ENCODE measurements at regions not wholly inside any gene's neighbourhood (a gene's known extent, or its start where the extent isn't known, plus 50 kb on each side); places are given as distances from the start of the nearest gene placed in this dataset.
"Not testable (repeated sequence)": the region's sequence is repeated elsewhere in the genome, so short reads cannot be mapped to it uniquely, and the experiment has no call there.

DNA sequence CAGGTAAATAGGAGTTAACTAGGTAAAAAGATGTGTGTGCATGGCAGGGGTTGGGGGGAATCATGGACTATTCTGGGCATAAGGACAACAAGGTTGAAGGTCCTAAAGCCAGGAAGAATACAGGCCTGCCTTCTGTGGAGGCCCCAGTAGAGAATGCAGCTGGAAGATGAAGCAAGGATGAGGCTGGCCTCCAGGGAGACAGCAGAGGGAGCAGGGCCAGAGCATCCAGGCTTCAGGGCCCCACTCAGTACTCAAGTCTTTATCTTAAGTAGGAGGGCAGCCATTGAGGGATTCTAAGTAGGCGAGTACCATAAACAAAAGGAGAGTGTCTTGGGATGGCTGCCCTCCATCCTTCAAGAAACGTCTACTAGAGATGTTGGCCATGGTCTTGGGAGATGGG, 101.8 kb upstream of the APCDD1 start:
- TF ChIP-seq POLR2AphosphoS5 (IDR thresholded peaks at IDR 0.05) (no peak), POLR2A (IDR thresholded peaks at IDR 0.05) (no peak), EP300 (IDR thresholded peaks at IDR 0.05; ENCODE audit: low read depth) (no peak)
- TF ChIP-seq, protein P1, sequence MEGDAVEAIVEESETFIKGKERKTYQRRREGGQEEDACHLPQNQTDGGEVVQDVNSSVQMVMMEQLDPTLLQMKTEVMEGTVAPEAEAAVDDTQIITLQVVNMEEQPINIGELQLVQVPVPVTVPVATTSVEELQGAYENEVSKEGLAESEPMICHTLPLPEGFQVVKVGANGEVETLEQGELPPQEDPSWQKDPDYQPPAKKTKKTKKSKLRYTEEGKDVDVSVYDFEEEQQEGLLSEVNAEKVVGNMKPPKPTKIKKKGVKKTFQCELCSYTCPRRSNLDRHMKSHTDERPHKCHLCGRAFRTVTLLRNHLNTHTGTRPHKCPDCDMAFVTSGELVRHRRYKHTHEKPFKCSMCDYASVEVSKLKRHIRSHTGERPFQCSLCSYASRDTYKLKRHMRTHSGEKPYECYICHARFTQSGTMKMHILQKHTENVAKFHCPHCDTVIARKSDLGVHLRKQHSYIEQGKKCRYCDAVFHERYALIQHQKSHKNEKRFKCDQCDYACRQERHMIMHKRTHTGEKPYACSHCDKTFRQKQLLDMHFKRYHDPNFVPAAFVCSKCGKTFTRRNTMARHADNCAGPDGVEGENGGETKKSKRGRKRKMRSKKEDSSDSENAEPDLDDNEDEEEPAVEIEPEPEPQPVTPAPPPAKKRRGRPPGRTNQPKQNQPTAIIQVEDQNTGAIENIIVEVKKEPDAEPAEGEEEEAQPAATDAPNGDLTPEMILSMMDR (IDR thresholded peaks at IDR 0.05) = no peak
- H3K4me1 ChIP-seq = peaks cover 0 to 14% (median 3%) of the 10 kb centered on the region in 4 donors
- H3K27ac ChIP-seq = no peak overlapping the region
- 81 to 95% methylated on average over 2 of the region's 2 CpGs for WGBS, 2 donors (ENCODE audit: low coverage in 1 of 2)
- DNase-seq = no peak
- H3K27me3 ChIP-seq = no peaks in the 10 kb centered on the region
- no peak overlapping the region for H3K4me3 ChIP-seq
- H3K36me3 ChIP-seq = no peaks in the 10 kb centered on the region
- H3K9me3 ChIP-seq = no peaks in the 10 kb centered on the region
- intact Hi-C loops (cut with DNase I; ENCODE audit: low total_unique reads) = no loop called here
- in situ Hi-C loops (cut with MboI; ENCODE audit: low pct_ligation_motif_present in 1 of 4, low pct_unique_long_range_greater_than_20kb in 1 of 4, low sequenced_read_pairs in 3 of 4) = no loop called here

DNA sequence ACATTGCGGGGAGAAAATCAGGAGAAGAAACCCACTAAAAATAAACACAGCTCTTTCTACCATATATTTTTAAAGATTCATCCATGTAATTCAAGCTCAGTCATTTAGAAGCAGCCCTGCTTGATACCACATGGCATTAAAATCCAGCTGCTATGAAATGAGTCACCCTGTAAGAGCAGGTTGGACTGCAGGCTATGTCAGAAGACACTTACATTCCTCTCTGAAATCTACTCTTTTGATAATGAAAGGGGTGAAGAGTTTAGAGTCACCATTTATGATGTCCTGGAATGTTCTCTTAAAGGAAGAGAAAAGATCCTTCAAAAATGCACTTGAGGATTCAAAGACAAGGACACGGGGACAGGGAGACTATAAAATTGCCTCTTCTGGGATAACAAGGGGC, 100.6 kb upstream of the APCDD1 start:
- Histone ChIP-seq H3K27ac (peak overlapping the region in 3 of 4 donors; percentile 13 to 37 (median 22)), H3K27me3 (no peaks in the 10 kb centered on the region), H3K36me3 (no peaks in the 10 kb centered on the region), H3K4me1 (peaks cover 0 to 14% (median 3%) of the 10 kb centered on the region in 4 donors), H3K9me3 (no peaks in the 10 kb centered on the region), H3K4me3 (no peak overlapping the region)
- intact Hi-C loops (cut with DNase I; ENCODE audit: low total_unique reads) (no loop called here), in situ Hi-C loops (cut with MboI; ENCODE audit: low pct_ligation_motif_present in 1 of 4, low pct_unique_long_range_greater_than_20kb in 1 of 4, low sequenced_read_pairs in 3 of 4) (no loop called here)
- TF ChIP-seq EP300 (IDR thresholded peaks at IDR 0.05; ENCODE audit: low read depth) (no peak), POLR2AphosphoS5 (IDR thresholded peaks at IDR 0.05) (no peak), POLR2A (IDR thresholded peaks at IDR 0.05) (no peak)
- TF ChIP-seq, protein P1 (IDR thresholded peaks at IDR 0.05) = no peak
- DNase-seq = no peak
- 76 to 77% methylated on average over 2 of the region's 2 CpGs for WGBS, 2 donors (ENCODE audit: low coverage in 1 of 2)

DNA sequence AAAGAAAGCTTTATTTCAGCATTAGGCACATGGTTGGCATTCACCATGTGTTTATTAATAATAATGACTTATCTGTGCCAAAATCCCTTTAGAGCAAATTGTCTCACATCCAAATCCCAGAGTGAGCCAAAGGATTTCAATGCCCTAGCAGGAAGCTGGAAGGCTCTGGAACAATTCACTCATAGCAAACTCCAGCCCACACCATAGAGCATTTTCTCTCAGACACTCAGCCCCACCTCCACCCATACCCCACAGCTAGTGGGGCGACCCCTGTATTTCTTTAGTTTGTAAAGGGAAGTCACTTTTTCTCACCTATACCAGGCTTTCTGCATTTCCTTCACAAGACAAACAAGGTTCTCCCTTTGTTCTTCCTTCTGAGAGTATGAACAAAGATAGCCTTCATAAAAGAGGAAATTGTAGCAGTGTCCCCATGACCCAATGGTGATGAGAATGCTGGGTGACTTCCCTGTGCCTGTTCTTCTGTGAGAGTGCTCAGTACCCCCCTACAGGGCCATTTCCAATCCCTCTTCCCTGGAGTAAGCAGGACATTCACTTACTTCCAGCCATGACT, 100.1 kb upstream of the APCDD1 start:
- Histone ChIP-seq H3K27ac (peak overlapping the region in 3 of 4 donors; percentile 13 to 37 (median 22)), H3K9me3 (no peaks in the 10 kb centered on the region), H3K36me3 (no peaks in the 10 kb centered on the region), H3K4me1 (peaks cover 0 to 14% (median 3%) of the 10 kb centered on the region in 4 donors), H3K27me3 (no peaks in the 10 kb centered on the region), H3K4me3 (no peak overlapping the region)
- DNase-seq = no peak
- in situ Hi-C loops (cut with MboI; ENCODE audit: low pct_ligation_motif_present in 1 of 4, low pct_unique_long_range_greater_than_20kb in 1 of 4, low sequenced_read_pairs in 3 of 4) = no loop called here
- TF ChIP-seq POLR2A (IDR thresholded peaks at IDR 0.05) (no peak), EP300 (IDR thresholded peaks at IDR 0.05; ENCODE audit: low read depth) (no peak), POLR2AphosphoS5 (IDR thresholded peaks at IDR 0.05) (no peak)
- TF ChIP-seq, protein P1 (IDR thresholded peaks at IDR 0.05) = no peak
- intact Hi-C loops (cut with DNase I; ENCODE audit: low total_unique reads) = no loop called here
- 18 to 62% methylated on average over 1 of the region's 1 CpG for WGBS, 2 donors (ENCODE audit: low coverage in 1 of 2)

DNA sequence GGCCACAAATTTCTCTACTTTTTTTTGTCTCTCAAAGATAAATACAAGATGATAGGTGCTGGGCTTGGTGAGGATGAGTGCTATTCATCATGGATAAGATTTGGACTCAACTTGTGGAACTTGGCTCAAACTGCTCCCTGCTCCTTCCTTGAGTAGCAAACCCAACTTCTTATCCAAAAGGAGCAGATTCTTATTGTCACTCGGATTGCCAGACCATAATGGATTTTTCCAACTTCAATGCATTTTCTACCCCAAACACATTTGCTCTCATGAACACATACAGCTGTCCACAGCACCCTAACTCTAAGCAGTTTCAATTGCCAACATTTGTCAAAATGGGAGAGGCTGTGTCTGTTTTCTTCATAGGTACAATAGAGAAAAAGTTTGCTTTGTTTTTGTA, 99.5 kb upstream of the APCDD1 start:
- no peaks in the 10 kb centered on the region for H3K9me3 ChIP-seq
- H3K36me3 ChIP-seq = no peaks in the 10 kb centered on the region
- intact Hi-C loops (cut with DNase I; ENCODE audit: low total_unique reads) = no loop called here
- H3K4me1 ChIP-seq = peaks cover 0 to 14% (median 3%) of the 10 kb centered on the region in 4 donors
- peak overlapping the region in 3 of 4 donors; percentile 13 to 37 (median 22) for H3K27ac ChIP-seq
- in situ Hi-C loops (cut with MboI; ENCODE audit: low pct_ligation_motif_present in 1 of 4, low pct_unique_long_range_greater_than_20kb in 1 of 4, low sequenced_read_pairs in 3 of 4) = no loop called here
- no peaks in the 10 kb centered on the region for H3K27me3 ChIP-seq
- H3K4me3 ChIP-seq = no peak overlapping the region
- DNase-seq = no peak
- TF ChIP-seq POLR2A (IDR thresholded peaks at IDR 0.05) (no peak), EP300 (IDR thresholded peaks at IDR 0.05; ENCODE audit: low read depth) (no peak), POLR2AphosphoS5 (IDR thresholded peaks at IDR 0.05) (no peak)
- TF ChIP-seq, protein P1 (IDR thresholded peaks at IDR 0.05) = no peak
- WGBS, 2 donors (ENCODE audit: low coverage in 1 of 2) = 77% methylated on average over 1 of the region's 1 CpG; no CpG with 5 or more reads in 1 of the 2 donors

DNA sequence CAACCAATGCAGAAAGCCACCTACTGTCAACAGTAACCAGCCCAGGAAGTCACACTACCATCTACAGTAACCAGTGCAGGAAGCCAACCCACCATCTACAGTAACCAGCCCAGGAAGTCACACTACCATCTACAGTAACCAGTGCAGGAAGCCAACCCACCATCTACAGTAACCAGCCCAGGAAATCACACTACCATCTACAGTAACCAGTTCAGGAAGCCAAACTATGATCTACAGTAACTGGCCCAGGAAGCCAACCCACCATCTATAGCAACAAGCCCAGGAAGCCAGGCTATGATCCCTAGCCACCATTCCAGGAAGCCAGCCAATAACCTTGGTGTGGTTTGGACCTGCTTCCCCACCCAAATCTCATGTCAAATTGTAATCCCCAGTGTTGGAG, 97.4 kb upstream of the APCDD1 start:
- H3K9me3 ChIP-seq; H3K4me3 ChIP-seq; H3K27ac ChIP-seq; DNase-seq; H3K36me3 ChIP-seq; in situ Hi-C loops (cut with MboI; ENCODE audit: low pct_ligation_motif_present in 1 of 4, low pct_unique_long_range_greater_than_20kb in 1 of 4, low sequenced_read_pairs in 3 of 4); H3K27me3 ChIP-seq; intact Hi-C loops (cut with DNase I; ENCODE audit: low total_unique reads): not testable (repeated sequence)
- peaks cover 0 to 14% (median 3%) of the 10 kb centered on the region in 4 donors for H3K4me1 ChIP-seq
